Trophoblast cell (in vitro differentiated cells and primary cell): ENCODE measurements at regions not wholly inside any gene's neighbourhood (a gene's known extent, or its start where the extent isn't known, plus 50 kb on each side); places are given as distances from the start of the nearest gene placed in this dataset.

Experiments used
- DNase-seq, 2 donors: peaks; one replicate each; pipeline ENCODE4 v3.0.0-alpha.2; 2016
- H2AFZ ChIP-seq: 2 replicates; pipeline ENCODE4 v1.6.1; 2013; ENCODE audit warnings: low read length, moderate library complexity, mild to moderate bottlenecking; ENCODE audit not compliant: insufficient read depth, poor library complexity
- H2AK5ac ChIP-seq: 2 replicates; pipeline ENCODE4 v1.6.1; 2013; ENCODE audit warnings: mild to moderate bottlenecking, low read length
- H2BK120ac ChIP-seq: 2 replicates; pipeline ENCODE4 v1.6.1; 2013; ENCODE audit warnings: low read length, mild to moderate bottlenecking, moderate library complexity; ENCODE audit not compliant: insufficient read depth, poor library complexity
- H2BK12ac ChIP-seq: 2 replicates; pipeline ENCODE4 v1.6.1; 2013; ENCODE audit warnings: mild to moderate bottlenecking, low read length, moderate library complexity
- H2BK5ac ChIP-seq: 2 replicates; pipeline ENCODE4 v1.6.1; 2013; ENCODE audit warnings: low read length, low read depth, moderate library complexity, mild to moderate bottlenecking; ENCODE audit not compliant: poor library complexity
- H3K14ac ChIP-seq: 2 replicates; pipeline ENCODE4 v1.6.1; 2013; ENCODE audit warnings: mild to moderate bottlenecking, low read length
- H3K18ac ChIP-seq: 2 replicates; pipeline ENCODE4 v1.6.1; 2013; ENCODE audit warnings: mild to moderate bottlenecking, low read length
- H3K23ac ChIP-seq: 2 replicates; pipeline ENCODE4 v1.6.1; 2013; ENCODE audit warnings: low read length
- H3K27ac ChIP-seq: 2 replicates; pipeline ENCODE4 v1.5.1; 2013; ENCODE audit warnings: low read depth, mild to moderate bottlenecking, inconsistent platforms, low read length, moderate library complexity
- H3K27me3 ChIP-seq: 2 replicates; pipeline ENCODE4 v1.6.1; 2013; ENCODE audit warnings: inconsistent platforms, mild to moderate bottlenecking, low read length, moderate library complexity; ENCODE audit not compliant: insufficient read depth
- H3K36me3 ChIP-seq, 2 experiments: 1 replicate in 1 of 2; 2 replicates in 1 of 2; pipeline ENCODE4 v1.6.1; 2013; ENCODE audit warnings: low read length in 2 of 2, mild to moderate bottlenecking in 2 of 2, moderate library complexity in 1 of 2; ENCODE audit not compliant: insufficient read depth in 2 of 2, control insufficient read depth in 1 of 2
- H3K4ac ChIP-seq: 2 replicates; pipeline ENCODE4 v1.6.1; 2013; ENCODE audit warnings: low read depth, mild to moderate bottlenecking, low read length, moderate library complexity
- H3K4me1 ChIP-seq, 2 experiments: 1 replicate in 1 of 2; 2 replicates in 1 of 2; pipeline ENCODE4 v1.6.1; 2013; ENCODE audit warnings: low read length in 2 of 2, mild to moderate bottlenecking in 2 of 2, moderate library complexity in 1 of 2; ENCODE audit not compliant: insufficient read depth in 2 of 2, control insufficient read depth in 1 of 2
- H3K4me2 ChIP-seq: 2 replicates; pipeline ENCODE4 v1.6.1; 2013; ENCODE audit warnings: inconsistent platforms, mild to moderate bottlenecking, low read length, moderate library complexity
- H3K4me3 ChIP-seq: 2 replicates; pipeline ENCODE4 v1.5.1; 2013; ENCODE audit warnings: mild to moderate bottlenecking, low read depth, low read length, inconsistent platforms
- H3K79me1 ChIP-seq: one replicate; pipeline ENCODE4 v1.6.1; 2013; ENCODE audit warnings: low read length
- H3K79me2 ChIP-seq: 2 replicates; pipeline ENCODE4 v1.6.1; 2013; ENCODE audit warnings: low read length, mild to moderate bottlenecking; ENCODE audit not compliant: control insufficient read depth, insufficient read depth, poor library complexity
- H3K9ac ChIP-seq: 2 replicates; pipeline ENCODE4 v1.6.1; 2013; ENCODE audit warnings: mild to moderate bottlenecking, low read length
- H3K9me3 ChIP-seq: 2 replicates; pipeline ENCODE4 v1.6.1; 2013; ENCODE audit warnings: low read depth, mild to moderate bottlenecking, control low read depth, inconsistent platforms, low read length; ENCODE audit not compliant: insufficient read depth
- H4K12ac ChIP-seq: 2 replicates; pipeline ENCODE4 v1.6.1; 2013; ENCODE audit warnings: low read depth, mild to moderate bottlenecking, low read length, moderate library complexity
- H4K8ac ChIP-seq: 2 replicates; pipeline ENCODE4 v1.6.1; 2013; ENCODE audit warnings: low read depth, mild to moderate bottlenecking, low read length, moderate library complexity
- H4K91ac ChIP-seq: one replicate; pipeline ENCODE4 v1.6.1; 2013; ENCODE audit warnings: low read depth, mild to moderate bottlenecking, low read length, moderate library complexity
- WGBS: extraction: QIAGEN DNeasy Blood & Tissue Kit; methylation state at CpG from one replicate; pipeline ENCODE4 v1.1.7; 2013; ENCODE audit warnings: missing lambda C conversion rate; ENCODE audit not compliant: insufficient read length, insufficient coverage; ENCODE audit errors: extremely low coverage; 5-methylcytosine and 5-hydroxymethylcytosine counted together

- H2BK5ac ChIP-seq: no peak overlapping the region
- H3K18ac ChIP-seq: no peak overlapping the region
- H3K4me1 ChIP-seq: no peaks in the 10 kb centered on the region
- no peak overlapping the region for H3K9ac ChIP-seq
- no CpG with 5 or more reads among the region's 6 CpGs for WGBS
- H3K23ac ChIP-seq: no peak overlapping the region
- no peak overlapping the region for H4K91ac ChIP-seq
- no peaks in the 10 kb centered on the region for H3K36me3 ChIP-seq
- H4K12ac ChIP-seq: no peak overlapping the region
- H3K9me3 ChIP-seq: peaks cover 9% of the 10 kb centered on the region
- H2BK120ac ChIP-seq: no peak overlapping the region
- H2AFZ ChIP-seq: no peak overlapping the region
- H3K27me3 ChIP-seq: no peaks in the 10 kb centered on the region
- no peaks in the 10 kb centered on the region for H3K79me1 ChIP-seq
- no peak overlapping the region for H3K4me2 ChIP-seq
- H2BK12ac ChIP-seq: no peak overlapping the region
- no peak overlapping the region for H2AK5ac ChIP-seq
- H3K79me2 ChIP-seq: peaks cover 2% of the 10 kb centered on the region
- no peak for DNase-seq
- no peak overlapping the region for H3K27ac ChIP-seq
- no peak overlapping the region for H4K8ac ChIP-seq
- H3K4me3 ChIP-seq: no peak overlapping the region
- no peak overlapping the region for H3K14ac ChIP-seq
- H3K4ac ChIP-seq: no peak overlapping the region
These were observed 512.9 kb downstream of the PYDC2 start for GRCh38 chr3:191973820-191974219.

- Histone ChIP-seq H3K27me3 (no peaks in the 10 kb centered on the region), H2BK12ac (no peak overlapping the region), H3K4ac (no peak overlapping the region), H2BK120ac (no peak overlapping the region), H3K23ac (no peak overlapping the region), H3K27ac (no peak overlapping the region), H4K12ac (no peak overlapping the region), H3K4me1 (no peaks in the 10 kb centered on the region), H3K79me2 (peaks cover 2% of the 10 kb centered on the region), H2AFZ (no peak overlapping the region), H3K9me3 (peaks cover 9% of the 10 kb centered on the region), H3K4me3 (no peak overlapping the region), H3K14ac (no peak overlapping the region), H3K9ac (no peak overlapping the region), H3K18ac (no peak overlapping the region), H3K4me2 (no peak overlapping the region), H2AK5ac (no peak overlapping the region), H3K79me1 (no peaks in the 10 kb centered on the region), H4K91ac (no peak overlapping the region), H2BK5ac (no peak overlapping the region), H3K36me3 (no peaks in the 10 kb centered on the region), H4K8ac (no peak overlapping the region)
- DNase-seq: no peak
- WGBS: no CpG with 5 or more reads among the region's 6 CpGs
These were observed 515.0 kb downstream of the PYDC2 start for GRCh38 chr3:191975936-191976335.

GRCh38 chr3:191980443-191980842 lies 519.5 kb downstream of the PYDC2 start:
- Histone ChIP-seq H4K91ac (no peak overlapping the region), H2BK120ac (no peak overlapping the region), H3K9me3 (no peaks in the 10 kb centered on the region), H2BK12ac (no peak overlapping the region), H3K79me1 (no peaks in the 10 kb centered on the region), H3K14ac (no peak overlapping the region), H3K4ac (no peak overlapping the region), H2AFZ (no peak overlapping the region), H3K9ac (no peak overlapping the region), H3K23ac (no peak overlapping the region), H3K27ac (no peak overlapping the region), H3K4me1 (no peaks in the 10 kb centered on the region), H3K18ac (no peak overlapping the region), H3K36me3 (no peaks in the 10 kb centered on the region), H4K8ac (no peak overlapping the region), H4K12ac (no peak overlapping the region), H3K4me2 (no peak overlapping the region), H2BK5ac (no peak overlapping the region), H2AK5ac (no peak overlapping the region), H3K4me3 (no peak overlapping the region), H3K79me2 (no peaks in the 10 kb centered on the region), H3K27me3 (no peaks in the 10 kb centered on the region)
- WGBS: no CpG with 5 or more reads among the region's 4 CpGs
- no peak for DNase-seq

- no peak overlapping the region for H2AK5ac ChIP-seq
- no peak overlapping the region for H2BK120ac ChIP-seq
- no peaks in the 10 kb centered on the region for H3K27me3 ChIP-seq
- no peaks in the 10 kb centered on the region for H3K4me1 ChIP-seq
- no peak overlapping the region for H3K14ac ChIP-seq
- no peak for DNase-seq
- no peak overlapping the region for H4K12ac ChIP-seq
- H4K91ac ChIP-seq: no peak overlapping the region
- H3K9me3 ChIP-seq: no peaks in the 10 kb centered on the region
- no peak overlapping the region for H2BK12ac ChIP-seq
- H3K27ac ChIP-seq: no peak overlapping the region
- H3K9ac ChIP-seq: no peak overlapping the region
- H2BK5ac ChIP-seq: no peak overlapping the region
- no peak overlapping the region for H3K4ac ChIP-seq
- no peak overlapping the region for H3K4me2 ChIP-seq
- H3K36me3 ChIP-seq: no peaks in the 10 kb centered on the region
- H3K79me1 ChIP-seq: no peaks in the 10 kb centered on the region
- no peaks in the 10 kb centered on the region for H3K79me2 ChIP-seq
- H3K4me3 ChIP-seq: no peak overlapping the region
- H3K18ac ChIP-seq: no peak overlapping the region
- H4K8ac ChIP-seq: no peak overlapping the region
- H3K23ac ChIP-seq: no peak overlapping the region
- no peak overlapping the region for H2AFZ ChIP-seq
- WGBS: no CpG with 5 or more reads among the region's 3 CpGs
These were observed 521.5 kb downstream of the PYDC2 start for GRCh38 chr3:191982481-191982880.
